ENCODE measurements at regions not wholly inside any gene's neighbourhood (a gene's known extent, or its start where the extent isn't known, plus 50 kb on each side); places are given as distances from the start of the nearest gene placed in this dataset.

GRCh38 chr12:114479831-114480230 is 73.9 kb upstream of the TBX5 start:
- TF ChIP-seq RARB (CRISPR knock-in tag; IDR thresholded peaks at IDR 0.05) (no peak), ZNF565 (CRISPR knock-in tag; conservative IDR thresholded peaks at IDR 0.05; ENCODE audit: low read depth) (no peak), ARNTL (CRISPR knock-in tag; IDR thresholded peaks at IDR 0.05; ENCODE audit: borderline replicate concordance, low read depth) (no peak), PATZ1 (CRISPR knock-in tag; IDR thresholded peaks at IDR 0.05; ENCODE audit: borderline replicate concordance) (no peak), PPARA (CRISPR knock-in tag; IDR thresholded peaks at IDR 0.05; ENCODE audit: borderline replicate concordance) (no peak), CSDC2 (CRISPR knock-in tag; IDR thresholded peaks at IDR 0.05) (no peak), ZC3H10 (CRISPR knock-in tag; IDR thresholded peaks at IDR 0.05) (no peak), ISL1 (CRISPR knock-in tag; IDR thresholded peaks at IDR 0.05) (no peak), ZFP30 (CRISPR knock-in tag; IDR thresholded peaks at IDR 0.05) (no peak), OSR1 (CRISPR knock-in tag; IDR thresholded peaks at IDR 0.05) (no peak), SNAI2 (CRISPR knock-in tag; IDR thresholded peaks at IDR 0.05) (no peak), ZFP3 (CRISPR knock-in tag; IDR thresholded peaks at IDR 0.05) (no peak), BACH2 (CRISPR knock-in tag; IDR thresholded peaks at IDR 0.05; ENCODE audit: borderline replicate concordance) (no peak), ZNF70 (CRISPR knock-in tag; IDR thresholded peaks at IDR 0.05) (no peak), GLIS3 (CRISPR knock-in tag; IDR thresholded peaks at IDR 0.05) (no peak), ZNF8 (CRISPR knock-in tag; IDR thresholded peaks at IDR 0.05) (no peak), CREB5 (CRISPR knock-in tag; IDR thresholded peaks at IDR 0.05; ENCODE audit: low read depth) (no peak), TOX (CRISPR knock-in tag; IDR thresholded peaks at IDR 0.05; ENCODE audit: borderline replicate concordance) (no peak)
- TF ChIP-seq, protein P1, sequence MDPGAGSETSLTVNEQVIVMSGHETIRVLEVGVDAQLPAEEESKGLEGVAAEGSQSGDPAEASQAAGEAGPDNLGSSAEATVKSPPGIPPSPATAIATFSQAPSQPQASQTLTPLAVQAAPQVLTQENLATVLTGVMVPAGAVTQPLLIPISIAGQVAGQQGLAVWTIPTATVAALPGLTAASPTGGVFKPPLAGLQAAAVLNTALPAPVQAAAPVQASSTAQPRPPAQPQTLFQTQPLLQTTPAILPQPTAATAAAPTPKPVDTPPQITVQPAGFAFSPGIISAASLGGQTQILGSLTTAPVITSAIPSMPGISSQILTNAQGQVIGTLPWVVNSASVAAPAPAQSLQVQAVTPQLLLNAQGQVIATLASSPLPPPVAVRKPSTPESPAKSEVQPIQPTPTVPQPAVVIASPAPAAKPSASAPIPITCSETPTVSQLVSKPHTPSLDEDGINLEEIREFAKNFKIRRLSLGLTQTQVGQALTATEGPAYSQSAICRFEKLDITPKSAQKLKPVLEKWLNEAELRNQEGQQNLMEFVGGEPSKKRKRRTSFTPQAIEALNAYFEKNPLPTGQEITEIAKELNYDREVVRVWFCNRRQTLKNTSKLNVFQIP (CRISPR knock-in tag; IDR thresholded peaks at IDR 0.05; ENCODE audit: borderline replicate concordance, low read depth), result no peak
- TF ChIP-seq, protein P2, sequence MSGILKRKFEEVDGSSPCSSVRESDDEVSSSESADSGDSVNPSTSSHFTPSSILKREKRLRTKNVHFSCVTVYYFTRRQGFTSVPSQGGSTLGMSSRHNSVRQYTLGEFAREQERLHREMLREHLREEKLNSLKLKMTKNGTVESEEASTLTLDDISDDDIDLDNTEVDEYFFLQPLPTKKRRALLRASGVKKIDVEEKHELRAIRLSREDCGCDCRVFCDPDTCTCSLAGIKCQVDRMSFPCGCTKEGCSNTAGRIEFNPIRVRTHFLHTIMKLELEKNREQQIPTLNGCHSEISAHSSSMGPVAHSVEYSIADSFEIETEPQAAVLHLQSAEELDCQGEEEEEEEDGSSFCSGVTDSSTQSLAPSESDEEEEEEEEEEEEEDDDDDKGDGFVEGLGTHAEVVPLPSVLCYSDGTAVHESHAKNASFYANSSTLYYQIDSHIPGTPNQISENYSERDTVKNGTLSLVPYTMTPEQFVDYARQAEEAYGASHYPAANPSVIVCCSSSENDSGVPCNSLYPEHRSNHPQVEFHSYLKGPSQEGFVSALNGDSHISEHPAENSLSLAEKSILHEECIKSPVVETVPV (CRISPR knock-in tag; IDR thresholded peaks at IDR 0.05), result no peak
- no peak for ATAC-seq

- no peak for TF ChIP-seq CREB5 (CRISPR knock-in tag; IDR thresholded peaks at IDR 0.05; ENCODE audit: low read depth)
- no peak for TF ChIP-seq TSHZ2 (CRISPR knock-in tag; IDR thresholded peaks at IDR 0.05)
- no peak for TF ChIP-seq ISL1 (CRISPR knock-in tag; IDR thresholded peaks at IDR 0.05)
- TF ChIP-seq ZNF8 (CRISPR knock-in tag; IDR thresholded peaks at IDR 0.05), result no peak
- no peak for TF ChIP-seq SNAI2 (CRISPR knock-in tag; IDR thresholded peaks at IDR 0.05)
- TF ChIP-seq, protein P1 (CRISPR knock-in tag; IDR thresholded peaks at IDR 0.05; ENCODE audit: borderline replicate concordance, low read depth), result no peak
- TF ChIP-seq, protein P2 (CRISPR knock-in tag; IDR thresholded peaks at IDR 0.05), result no peak
- TF ChIP-seq ESRRG (CRISPR knock-in tag; IDR thresholded peaks at IDR 0.05), result no peak
- no peak for TF ChIP-seq OSR1 (CRISPR knock-in tag; IDR thresholded peaks at IDR 0.05)
- TF ChIP-seq ARNTL (CRISPR knock-in tag; IDR thresholded peaks at IDR 0.05; ENCODE audit: borderline replicate concordance, low read depth), result no peak
- TF ChIP-seq TOX (CRISPR knock-in tag; IDR thresholded peaks at IDR 0.05; ENCODE audit: borderline replicate concordance), result no peak
- no peak for TF ChIP-seq GLIS3 (CRISPR knock-in tag; IDR thresholded peaks at IDR 0.05)
- no peak for TF ChIP-seq RARB (CRISPR knock-in tag; IDR thresholded peaks at IDR 0.05)
- no peak for TF ChIP-seq ZC3H10 (CRISPR knock-in tag; IDR thresholded peaks at IDR 0.05)
- no peak for TF ChIP-seq ZNF565 (CRISPR knock-in tag; conservative IDR thresholded peaks at IDR 0.05; ENCODE audit: low read depth)
- TF ChIP-seq ZFP3 (CRISPR knock-in tag; IDR thresholded peaks at IDR 0.05), result no peak
- no peak for ATAC-seq
Observed at GRCh38 chr12:114478865-114479264, 72.9 kb upstream of the TBX5 start.

All from SK-N-SH treated with all-trans-retinoic acid at 6 μM for 48 hours (cell line).